GM18526 (cell line): ENCODE measurements at regions not wholly inside any gene's neighbourhood (a gene's known extent, or its start where the extent isn't known, plus 50 kb on each side); places are given as distances from the start of the nearest gene placed in this dataset.

Source experiments
- POLR2A ChIP-seq: IDR thresholded peaks from 3 replicates; pipeline ENCODE4 v1.6.1; 2011; ENCODE audit not compliant: insufficient read length; ENCODE audit errors: extremely low read depth

- TF ChIP-seq POLR2A: no peak
Measured at GRCh38 chr10:130952086-130952485, 359.4 kb downstream of the TCERG1L start.

- no peak for TF ChIP-seq POLR2A
Measured at GRCh38 chr10:130954326-130954905, 357.1 kb downstream of the TCERG1L start.

GRCh38 chr10:130956251-130956650, 355.3 kb downstream of the TCERG1L start:
- no peak for TF ChIP-seq POLR2A

GRCh38 chr10:130957423-130957822, 354.1 kb downstream of the TCERG1L start:
- TF ChIP-seq POLR2A: no peak

- TF ChIP-seq POLR2A: no peak
Measured at GRCh38 chr10:130958003-130958402, 353.5 kb downstream of the TCERG1L start.

- no peak for TF ChIP-seq POLR2A
Measured at GRCh38 chr10:130958981-130959751, 352.4 kb downstream of the TCERG1L start.

GRCh38 chr10:130959752-130960195, 351.7 kb downstream of the TCERG1L start:
- TF ChIP-seq POLR2A: no peak

GRCh38 chr10:130960531-130960930, 351.0 kb downstream of the TCERG1L start:
- no peak for TF ChIP-seq POLR2A

- TF ChIP-seq POLR2A: no peak
Measured at GRCh38 chr10:130961506-130962239, 349.8 kb downstream of the TCERG1L start.

GRCh38 chr10:130962240-130963051, 349.1 kb downstream of the TCERG1L start:
- TF ChIP-seq POLR2A: no peak

GRCh38 chr10:130963052-130963393, 348.5 kb downstream of the TCERG1L start:
- TF ChIP-seq POLR2A: no peak

GRCh38 chr10:130963786-130964522, 347.6 kb downstream of the TCERG1L start:
- no peak for TF ChIP-seq POLR2A

GRCh38 chr10:130964771-130965170, 346.8 kb downstream of the TCERG1L start:
- TF ChIP-seq POLR2A: no peak

- no peak for TF ChIP-seq POLR2A
Measured at GRCh38 chr10:130967161-130967560, 344.4 kb downstream of the TCERG1L start.

- no peak for TF ChIP-seq POLR2A
Measured at GRCh38 chr10:130967784-130968183, 343.7 kb downstream of the TCERG1L start.
